Ascending aorta (tissue), 2 donors: ENCODE measurements at regions not wholly inside any gene's neighbourhood (a gene's known extent, or its start where the extent isn't known, plus 50 kb on each side); places are given as distances from the start of the nearest gene placed in this dataset.

Experiments
- DNase-seq, 2 donors: peaks; one replicate each; pipeline ENCODE4 v3.0.0-alpha.2; 2019; ENCODE audit warnings: low spot score in 2 of 2
- H3K27ac ChIP-seq, 2 donors: fragments of 200-600 bp; sonication (generic); one replicate each; pipeline ENCODE4 v1.5.1; 2016 to 2017; ENCODE audit warnings: mild to moderate bottlenecking in 1 of 2
- H3K27me3 ChIP-seq: fragments of 200-600 bp; sonication (generic); one replicate; pipeline ENCODE4 v1.5.1; 2017
- H3K36me3 ChIP-seq, 2 donors: fragments of 200-600 bp; sonication (generic); one replicate each; pipeline ENCODE4 v1.5.1; 2016
- H3K4me1 ChIP-seq, 2 donors: fragments of 200-600 bp; sonication (generic); one replicate each; pipeline ENCODE4 v1.5.1; 2016 to 2017; ENCODE audit warnings: mild to moderate bottlenecking in 1 of 2
- H3K4me3 ChIP-seq, 2 donors: fragments of 200-600 bp; sonication (generic); one replicate each; pipeline ENCODE4 v1.5.1; 2016 to 2017; ENCODE audit warnings: mild to moderate bottlenecking in 1 of 2
- H3K9me3 ChIP-seq, 2 donors: fragments of 200-600 bp; sonication (generic); one replicate each; pipeline ENCODE4 v1.5.1; 2016
- intact Hi-C: fragments of 100-400 bp; cut with DNase I; formaldehyde crosslinking; loops from one replicate; pipeline ENCODE4 v1.15.1; 2023
- TF ChIP-seq, protein P1 (sequence below), 3 experiments: fragments of 200-600 bp in 2 of 3; fragments of 450-650 bp in 1 of 3; sonication (generic) in 2 of 3; IDR thresholded peaks; one replicate each; pipeline ENCODE4 v1.5.1; 2016 to 2019; ENCODE audit warnings: antibody characterized with exemption in 3 of 3, mild to moderate bottlenecking in 1 of 3, moderate library complexity in 1 of 3

DNA sequence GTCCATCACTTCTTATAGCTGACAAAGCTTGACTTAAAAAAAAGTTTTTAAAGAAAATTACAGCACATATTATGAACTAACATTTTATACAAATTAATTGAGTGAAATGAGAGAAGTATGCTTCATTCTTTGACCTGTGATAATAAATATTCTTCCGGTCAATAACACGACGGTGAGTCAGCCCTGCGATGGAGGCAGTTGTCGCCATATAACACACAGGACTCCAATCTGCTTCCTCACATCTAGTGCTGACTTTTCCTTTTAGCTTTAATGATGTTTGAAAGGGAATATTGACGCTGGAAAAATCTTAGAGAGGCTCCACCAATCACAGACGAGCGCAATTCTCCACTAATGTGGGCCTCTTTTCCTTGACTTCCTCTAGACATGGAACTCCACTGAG, 166.9 kb upstream of the C1orf21 start:
- Histone ChIP-seq H3K4me1 (no peaks in the 10 kb centered on the region), H3K27ac (no peak overlapping the region), H3K27me3 (no peaks in the 10 kb centered on the region), H3K4me3 (no peak overlapping the region), H3K9me3 (no peaks in the 10 kb centered on the region), H3K36me3 (no peaks in the 10 kb centered on the region)
- intact Hi-C loops: loop anchor here (10.0 kb wide), 1 partner anchor 145 kb away; no protein-coding TSS in a partner anchor
- TF ChIP-seq, protein P1, sequence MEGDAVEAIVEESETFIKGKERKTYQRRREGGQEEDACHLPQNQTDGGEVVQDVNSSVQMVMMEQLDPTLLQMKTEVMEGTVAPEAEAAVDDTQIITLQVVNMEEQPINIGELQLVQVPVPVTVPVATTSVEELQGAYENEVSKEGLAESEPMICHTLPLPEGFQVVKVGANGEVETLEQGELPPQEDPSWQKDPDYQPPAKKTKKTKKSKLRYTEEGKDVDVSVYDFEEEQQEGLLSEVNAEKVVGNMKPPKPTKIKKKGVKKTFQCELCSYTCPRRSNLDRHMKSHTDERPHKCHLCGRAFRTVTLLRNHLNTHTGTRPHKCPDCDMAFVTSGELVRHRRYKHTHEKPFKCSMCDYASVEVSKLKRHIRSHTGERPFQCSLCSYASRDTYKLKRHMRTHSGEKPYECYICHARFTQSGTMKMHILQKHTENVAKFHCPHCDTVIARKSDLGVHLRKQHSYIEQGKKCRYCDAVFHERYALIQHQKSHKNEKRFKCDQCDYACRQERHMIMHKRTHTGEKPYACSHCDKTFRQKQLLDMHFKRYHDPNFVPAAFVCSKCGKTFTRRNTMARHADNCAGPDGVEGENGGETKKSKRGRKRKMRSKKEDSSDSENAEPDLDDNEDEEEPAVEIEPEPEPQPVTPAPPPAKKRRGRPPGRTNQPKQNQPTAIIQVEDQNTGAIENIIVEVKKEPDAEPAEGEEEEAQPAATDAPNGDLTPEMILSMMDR (IDR thresholded peaks at IDR 0.05): no peak
- DNase-seq: no peak

DNA sequence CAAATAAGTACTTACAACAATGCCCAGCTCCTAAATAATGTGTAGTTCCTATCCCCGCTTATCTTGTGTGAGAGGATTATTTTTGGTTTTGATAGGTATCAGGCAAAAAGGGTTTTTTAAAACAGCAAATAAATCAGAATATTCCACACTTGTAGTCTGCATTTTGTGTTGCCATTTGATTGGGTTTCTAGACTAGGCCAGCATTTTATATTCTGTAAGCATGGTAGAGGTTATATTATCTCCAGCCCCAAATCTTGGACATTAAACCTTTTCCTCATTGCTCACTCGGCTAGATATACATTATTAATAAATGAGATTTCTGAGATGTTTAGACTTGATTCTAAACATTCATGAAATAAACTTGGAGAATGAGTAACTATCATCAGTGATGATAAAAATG, 165.7 kb upstream of the C1orf21 start:
- Histone ChIP-seq H3K4me3 (no peak overlapping the region), H3K9me3 (no peaks in the 10 kb centered on the region), H3K4me1 (no peaks in the 10 kb centered on the region), H3K36me3 (no peaks in the 10 kb centered on the region), H3K27me3 (no peaks in the 10 kb centered on the region), H3K27ac (no peak overlapping the region)
- intact Hi-C loops: loop anchor here (10.0 kb wide), 1 partner anchor 146 kb away; no protein-coding TSS in a partner anchor
- TF ChIP-seq, protein P1 (IDR thresholded peaks at IDR 0.05): no peak
- no peak for DNase-seq

DNA sequence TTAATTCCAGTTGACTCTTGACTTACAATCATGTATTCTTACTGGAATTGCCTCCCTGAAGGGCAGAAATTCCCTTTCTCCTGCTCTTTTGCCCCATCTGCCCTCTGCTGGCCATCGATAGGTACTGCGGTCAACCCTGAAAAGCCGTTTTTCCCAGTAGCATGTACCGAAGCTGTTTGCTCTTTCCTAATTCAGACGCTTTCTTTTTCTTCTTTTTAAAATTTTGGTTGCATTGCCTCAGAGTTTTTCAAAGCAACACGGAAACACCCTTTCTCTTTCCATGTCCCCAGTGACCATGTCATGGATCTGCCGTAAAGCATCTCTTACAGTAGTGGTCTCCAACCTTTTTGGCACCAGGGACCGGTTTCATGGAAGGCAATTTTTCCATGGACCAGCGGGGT, 164.2 kb upstream of the C1orf21 start:
- no peaks in the 10 kb centered on the region for H3K4me1 ChIP-seq
- no peaks in the 10 kb centered on the region for H3K36me3 ChIP-seq
- no peak for DNase-seq
- intact Hi-C loops: loop anchor here (10.0 kb wide), 1 partner anchor 148 kb away; no protein-coding TSS in a partner anchor
- TF ChIP-seq, protein P1 (IDR thresholded peaks at IDR 0.05): peak; percentile 60 to 83 (median 79)
- H3K27ac ChIP-seq: no peak overlapping the region
- no peaks in the 10 kb centered on the region for H3K27me3 ChIP-seq
- peak overlapping the region in 1 of 2 donors; percentile 30 for H3K4me3 ChIP-seq
- H3K9me3 ChIP-seq: no peaks in the 10 kb centered on the region

DNA sequence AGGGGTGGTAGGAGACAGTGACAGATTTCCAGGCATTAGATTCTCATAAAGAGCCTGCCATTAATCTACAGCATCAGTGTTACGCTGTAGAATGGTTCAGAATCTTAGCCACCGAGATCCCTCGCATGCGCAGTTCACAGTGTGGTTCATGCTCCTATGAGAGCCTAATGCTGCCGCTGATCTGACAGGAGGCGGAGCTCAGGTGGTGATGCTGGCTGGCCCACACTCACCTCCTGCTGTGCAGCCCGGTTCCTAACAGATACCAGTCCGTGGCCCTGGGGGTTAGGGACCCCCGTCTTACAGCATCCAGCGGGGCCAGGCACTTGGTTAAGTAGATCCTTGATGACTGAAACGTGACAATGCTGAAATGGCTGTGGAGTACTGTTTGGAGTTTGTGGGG, 163.6 kb upstream of the C1orf21 start:
- TF ChIP-seq, protein P1 (IDR thresholded peaks at IDR 0.05): no peak
- H3K4me3 ChIP-seq: no peak overlapping the region
- intact Hi-C loops: loop anchor here (10.0 kb wide), 1 partner anchor 148 kb away; no protein-coding TSS in a partner anchor

DNA sequence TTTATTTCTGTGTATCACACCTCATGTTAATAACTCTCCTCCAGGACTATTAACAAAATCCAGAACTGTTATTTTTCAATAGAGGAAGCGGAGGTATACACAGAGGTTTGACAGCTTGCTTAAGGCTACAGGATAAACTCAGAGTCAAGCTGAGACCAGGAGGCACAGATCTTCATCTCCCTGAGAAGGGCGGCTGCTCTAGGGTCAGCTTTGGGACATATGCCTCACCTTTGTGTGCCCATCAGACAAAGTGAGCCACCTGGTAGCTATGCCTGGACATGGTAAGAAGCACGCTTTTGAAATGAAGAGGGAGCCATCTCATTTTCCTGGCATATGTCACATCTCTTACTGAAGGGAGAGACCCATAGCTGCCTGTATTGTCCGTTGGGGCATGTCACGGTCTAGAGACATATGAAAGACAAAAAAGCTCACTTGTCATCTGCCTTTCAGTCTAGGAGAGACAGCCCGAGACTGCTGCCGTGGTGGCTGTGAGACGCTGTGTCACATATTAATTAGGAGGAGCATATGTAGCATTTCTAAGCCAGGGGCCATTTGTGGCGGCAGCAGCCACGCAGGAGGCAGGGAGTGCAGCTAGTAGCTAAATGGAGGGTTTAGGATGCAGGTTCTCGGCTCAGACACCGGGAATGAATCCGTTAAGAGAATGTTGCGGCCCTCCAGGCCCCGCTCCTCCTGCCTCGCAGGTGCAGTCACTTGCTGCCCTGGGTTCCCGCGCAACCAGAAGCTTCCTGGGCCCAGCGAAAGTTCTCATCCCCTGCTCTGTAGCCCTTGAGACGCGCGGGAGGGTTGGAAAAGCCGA, 161.3 kb upstream of the C1orf21 start:
- intact Hi-C loops: loop anchor here (10.0 kb wide), 1 partner anchor 151 kb away; no protein-coding TSS in a partner anchor
- Histone ChIP-seq H3K27ac (no peak overlapping the region), H3K9me3 (no peaks in the 10 kb centered on the region), H3K27me3 (no peaks in the 10 kb centered on the region), H3K4me1 (no peaks in the 10 kb centered on the region), H3K36me3 (no peaks in the 10 kb centered on the region), H3K4me3 (no peak overlapping the region)
- no peak for DNase-seq
- TF ChIP-seq, protein P1 (IDR thresholded peaks at IDR 0.05): no peak

More for the DNA sequence above, 163.6 kb upstream of the C1orf21 start:
- DNase-seq: no peak
- Histone ChIP-seq H3K36me3 (no peaks in the 10 kb centered on the region), H3K9me3 (no peaks in the 10 kb centered on the region), H3K27ac (no peak overlapping the region), H3K27me3 (no peaks in the 10 kb centered on the region), H3K4me1 (no peaks in the 10 kb centered on the region)
